ENCODE measurements at regions not wholly inside any gene's neighbourhood (a gene's known extent, or its start where the extent isn't known, plus 50 kb on each side); places are given as distances from the start of the nearest gene placed in this dataset.
"Not testable (repeated sequence)": the region's sequence is repeated elsewhere in the genome, so short reads cannot be mapped to it uniquely, and the experiment has no call there.

- DNase-seq (ENCODE audit: low spot score), result no peak
Measured at GRCh38 chr3:162632672-162633071, 1136.1 kb downstream of the OTOL1 start.

- not testable (repeated sequence) for DNase-seq (ENCODE audit: low spot score)
Measured at GRCh38 chr3:162640208-162640607, 1143.6 kb downstream of the OTOL1 start.

- DNase-seq (ENCODE audit: low spot score), result no peak
Measured at GRCh38 chr3:162641317-162641716, 1144.7 kb downstream of the OTOL1 start.

- peak; percentile 28 for DNase-seq (ENCODE audit: low spot score)
Measured at GRCh38 chr3:162641907-162642306, 1145.3 kb downstream of the OTOL1 start.

- DNase-seq (ENCODE audit: low spot score), result no peak
Measured at GRCh38 chr3:162643245-162643644, 1146.6 kb downstream of the OTOL1 start.

GRCh38 chr3:162647321-162647720 is 1150.7 kb downstream of the OTOL1 start:
- DNase-seq (ENCODE audit: low spot score), result no peak

GRCh38 chr3:162658003-162658402 is 1161.4 kb downstream of the OTOL1 start:
- DNase-seq (ENCODE audit: low spot score), result no peak

- DNase-seq (ENCODE audit: low spot score), result no peak
Measured at GRCh38 chr3:162665684-162666391, 1169.2 kb downstream of the OTOL1 start.

GRCh38 chr3:162666835-162667234 is 1170.2 kb downstream of the OTOL1 start:
- DNase-seq (ENCODE audit: low spot score), result no peak

- DNase-seq (ENCODE audit: low spot score), result no peak
Measured at GRCh38 chr3:162670181-162670580, 1173.6 kb downstream of the OTOL1 start.

- DNase-seq (ENCODE audit: low spot score), result no peak
Measured at GRCh38 chr3:162677475-162677874, 1180.9 kb downstream of the OTOL1 start.

- no peak for DNase-seq (ENCODE audit: low spot score)
Measured at GRCh38 chr3:162678941-162679340, 1182.3 kb downstream of the OTOL1 start.

GRCh38 chr3:162684260-162684659 is 1187.7 kb downstream of the OTOL1 start:
- no peak for DNase-seq (ENCODE audit: low spot score)

GRCh38 chr3:162699291-162699690 is 1202.7 kb downstream of the OTOL1 start:
- no peak for DNase-seq (ENCODE audit: low spot score)

- DNase-seq (ENCODE audit: low spot score), result no peak
Measured at GRCh38 chr3:162701211-162701610, 1204.6 kb downstream of the OTOL1 start.

- DNase-seq (ENCODE audit: low spot score), result no peak
Measured at GRCh38 chr3:162702768-162703385, 1206.3 kb downstream of the OTOL1 start.

- no peak for DNase-seq (ENCODE audit: low spot score)
Measured at GRCh38 chr3:162704238-162704637, 1207.6 kb downstream of the OTOL1 start.

GRCh38 chr3:162704799-162705385 is 1208.3 kb downstream of the OTOL1 start:
- DNase-seq (ENCODE audit: low spot score), result no peak

- DNase-seq (ENCODE audit: low spot score), result not testable (repeated sequence)
Measured at GRCh38 chr3:162708394-162708793, 1211.8 kb downstream of the OTOL1 start.

- DNase-seq (ENCODE audit: low spot score), result not testable (repeated sequence)
Measured at GRCh38 chr3:162708942-162709706, 1212.5 kb downstream of the OTOL1 start.

- no peak for DNase-seq (ENCODE audit: low spot score)
Measured at GRCh38 chr3:162710332-162711112, 1213.9 kb downstream of the OTOL1 start.
